NAMALWA (cell line): ENCODE measurements at regions not wholly inside any gene's neighbourhood (a gene's known extent, or its start where the extent isn't known, plus 50 kb on each side); places are given as distances from the start of the nearest gene placed in this dataset.
A peak's percentile ranks its signal among the peaks of the same experiment; 100 is the strongest.

Source experiments
- DNase-seq: peaks from one replicate; pipeline ENCODE4 v3.0.0-alpha.2; 2015; ENCODE audit warnings: low spot score

GRCh38 chr9:121550041-121550440, 50.4 kb upstream of the GGTA1 start:
- no peak for DNase-seq

GRCh38 chr9:121550569-121551512, 51.2 kb upstream of the GGTA1 start:
- DNase-seq = peak; percentile 82

DNA sequence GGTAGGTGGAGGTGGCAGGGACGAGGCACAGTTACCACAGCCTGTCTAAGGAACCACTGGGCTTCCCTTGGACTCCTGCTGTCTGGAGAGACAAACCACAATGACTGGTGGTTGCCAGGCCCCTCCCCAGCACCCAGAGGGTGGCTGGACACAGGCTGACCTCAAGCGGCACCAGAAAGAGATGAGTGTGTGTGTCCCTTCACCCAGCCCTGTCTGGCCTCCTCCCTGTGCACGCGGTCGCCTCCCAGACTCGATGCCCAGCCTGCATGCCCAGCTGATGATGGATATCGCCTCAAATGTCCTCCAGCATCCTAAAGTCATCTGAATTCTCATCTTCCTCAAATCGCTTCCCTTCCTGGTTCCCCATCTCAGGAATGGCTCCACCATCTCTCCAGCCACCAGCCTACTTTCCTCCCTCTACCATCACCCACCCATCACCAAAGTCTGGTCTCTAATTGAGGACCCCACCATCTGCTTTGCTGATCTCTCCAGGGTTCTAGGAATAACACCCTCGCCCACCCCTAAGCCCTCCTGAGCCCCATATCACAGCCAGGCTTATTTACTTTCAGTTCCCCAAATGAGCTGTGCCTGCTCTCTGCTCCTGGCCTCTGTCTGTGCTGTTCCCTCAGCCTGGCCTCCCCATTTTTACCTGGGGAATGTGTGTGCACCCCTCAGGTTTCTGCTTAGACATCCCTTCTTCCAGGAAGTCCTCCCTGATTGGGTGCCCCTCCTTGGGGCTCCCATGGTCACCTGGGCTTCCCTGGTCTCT, 52.5 kb upstream of the GGTA1 start:
- peak; percentile 40 for DNase-seq

GRCh38 chr9:121556082-121556481, 56.4 kb upstream of the GGTA1 start:
- DNase-seq = no peak

GRCh38 chr9:121556580-121556979, 56.9 kb upstream of the GGTA1 start:
- no peak for DNase-seq

- DNase-seq = no peak
Measured at GRCh38 chr9:121557581-121558447, 58.2 kb upstream of the GGTA1 start.

DNA sequence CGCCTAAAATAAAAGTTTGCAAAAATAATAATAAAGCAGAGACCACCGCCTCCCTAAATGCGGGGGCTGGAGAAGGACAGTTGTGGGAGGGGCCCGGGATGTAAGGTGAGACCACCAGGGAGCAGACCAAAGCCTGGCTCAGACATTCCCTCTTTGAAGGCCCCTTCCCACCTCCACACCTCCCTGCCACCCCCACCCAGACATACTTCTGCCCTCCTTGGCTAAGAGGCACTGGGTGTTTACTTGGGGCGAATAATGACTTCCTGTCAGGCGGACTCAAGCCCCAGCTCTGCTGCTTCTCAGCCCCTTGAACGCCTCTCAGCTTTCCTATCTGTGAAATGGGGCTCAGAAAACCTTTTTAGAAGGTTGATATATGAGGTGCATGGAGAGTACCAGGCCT, 58.8 kb upstream of the GGTA1 start:
- DNase-seq = no peak

DNA sequence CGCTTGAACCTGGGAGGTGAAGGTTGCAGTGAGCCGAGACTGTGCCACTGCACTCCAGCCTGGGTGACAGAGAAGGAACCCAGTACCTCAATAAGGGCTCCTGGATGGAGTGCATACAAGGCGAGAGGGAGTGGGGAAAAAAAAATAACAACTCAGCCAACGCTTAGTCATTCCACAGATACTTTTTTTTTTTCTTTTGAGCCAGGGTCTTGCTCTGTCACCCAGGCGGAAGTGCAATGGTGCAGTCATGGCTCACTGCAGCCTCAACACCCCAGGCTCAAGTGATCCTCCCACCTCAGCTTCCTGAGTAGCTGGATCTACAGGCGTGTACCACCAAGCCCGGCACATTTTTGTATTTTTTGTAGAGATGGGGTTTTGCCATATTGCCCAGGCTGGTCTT, 59.5 kb upstream of the GGTA1 start:
- no peak for DNase-seq

DNA sequence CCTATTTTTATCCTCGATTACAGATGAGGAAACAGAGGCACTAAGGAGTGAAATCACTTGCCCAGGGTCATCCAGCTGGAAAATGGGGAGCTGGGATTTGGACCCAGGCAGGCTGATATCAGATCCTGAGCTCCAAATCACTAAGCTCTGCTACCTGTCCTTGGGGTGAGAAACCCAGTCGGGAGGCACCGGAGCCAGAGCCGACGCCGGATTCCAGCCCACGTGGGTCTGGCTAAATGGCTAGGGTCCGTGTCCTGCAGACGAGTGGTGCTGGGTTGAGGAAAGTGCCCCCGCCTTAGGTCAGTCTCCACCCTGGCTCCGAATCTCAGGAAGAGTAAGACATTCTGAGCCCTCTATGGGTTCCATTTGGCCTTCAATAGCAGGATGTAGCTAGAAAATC, 61.3 kb upstream of the GGTA1 start:
- DNase-seq = no peak

- no peak for DNase-seq
Measured at GRCh38 chr9:121561385-121562222, 62.0 kb upstream of the GGTA1 start.

DNA sequence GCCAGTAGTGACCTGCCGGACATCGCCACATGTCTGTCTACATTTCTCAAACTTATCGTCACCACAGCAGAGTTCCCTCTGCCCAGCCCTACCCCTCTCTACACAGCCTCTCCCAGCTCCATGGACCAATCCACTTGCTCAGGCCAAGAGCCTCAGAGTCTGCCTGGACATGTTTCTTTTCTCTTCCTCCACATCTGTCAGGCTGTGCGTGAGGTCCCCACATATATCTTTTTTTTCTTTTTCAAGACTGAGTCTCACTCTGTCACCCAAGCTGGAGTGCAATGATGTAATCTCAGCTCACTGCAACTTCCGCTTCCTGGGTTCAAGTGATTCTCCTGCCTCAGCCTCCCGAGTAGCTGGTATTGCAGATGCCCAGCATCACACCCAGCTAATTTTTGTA, 62.7 kb upstream of the GGTA1 start:
- DNase-seq = no peak

DNA sequence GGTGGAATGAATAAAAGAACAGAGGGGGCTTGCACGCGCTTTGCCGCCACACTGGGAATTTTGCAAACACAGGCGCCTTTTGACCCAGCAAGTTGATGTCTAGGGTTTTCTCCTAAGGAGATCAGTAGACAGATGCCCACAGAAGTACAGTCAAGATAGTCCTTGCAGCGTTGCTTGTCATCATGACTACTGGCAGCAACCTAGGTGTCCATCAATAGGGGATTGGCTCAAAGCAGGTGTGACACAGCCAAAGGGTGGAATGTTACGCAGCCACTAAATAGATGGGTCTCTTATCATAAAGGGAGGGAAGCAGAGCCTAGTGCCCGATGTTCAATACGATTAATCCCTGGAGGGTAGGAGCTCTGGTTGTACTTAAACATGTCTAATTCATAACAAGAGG, 63.8 kb upstream of the GGTA1 start:
- no peak for DNase-seq

DNA sequence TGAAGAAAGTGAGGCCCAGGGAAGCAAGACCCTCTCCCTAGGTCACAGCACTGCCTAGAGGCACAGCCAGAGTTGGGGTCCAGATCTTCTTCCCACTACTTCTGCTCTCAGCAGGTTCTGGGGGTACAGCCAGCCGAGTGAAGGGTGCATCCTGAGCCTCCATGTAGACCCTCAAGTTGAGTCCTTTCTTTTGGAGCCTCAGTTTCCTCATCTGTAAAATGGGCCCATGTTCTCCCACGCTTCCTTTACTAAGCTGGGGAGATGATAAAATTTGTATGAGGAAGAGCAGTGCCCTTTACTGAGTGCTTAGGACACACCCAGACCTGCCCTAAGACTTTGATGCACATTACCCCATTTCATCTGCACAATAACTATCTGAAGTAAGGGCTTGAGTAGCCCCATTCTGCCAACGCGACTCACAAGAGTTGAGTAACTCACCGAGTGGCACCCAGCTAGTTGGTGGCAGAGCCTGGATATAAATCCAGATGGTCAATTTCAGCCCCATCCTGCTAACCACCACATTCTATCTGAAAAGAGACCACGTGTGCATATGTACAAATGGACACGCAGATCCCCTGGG, 64.3 kb upstream of the GGTA1 start:
- DNase-seq = no peak

- no peak for DNase-seq
Measured at GRCh38 chr9:121564504-121565260, 65.0 kb upstream of the GGTA1 start.

- DNase-seq = no peak
Measured at GRCh38 chr9:121566481-121567465, 67.1 kb upstream of the GGTA1 start.

GRCh38 chr9:121567500-121568342, 68.1 kb upstream of the GGTA1 start:
- no peak for DNase-seq

- no peak for DNase-seq
Measured at GRCh38 chr9:121568343-121569265, 69.0 kb upstream of the GGTA1 start.
